ES-I3 (cell line): ENCODE measurements at regions not wholly inside any gene's neighbourhood (a gene's known extent, or its start where the extent isn't known, plus 50 kb on each side); places are given as distances from the start of the nearest gene placed in this dataset.

ENCODE experiments used
- H3K36me3 ChIP-seq: 2 replicates; pipeline ENCODE4 v1.6.1; 2013; ENCODE audit warnings: mild to moderate bottlenecking, low read length, control low read depth, moderate library complexity; ENCODE audit not compliant: insufficient read depth
- H3K4me1 ChIP-seq: 2 replicates; pipeline ENCODE4 v1.6.1; 2013; ENCODE audit warnings: mild to moderate bottlenecking, control low read depth, low read length; ENCODE audit not compliant: insufficient read depth
- H3K9ac ChIP-seq: 2 replicates; pipeline ENCODE4 v1.6.1; 2013; ENCODE audit warnings: low read depth, mild to moderate bottlenecking, low read length, moderate library complexity
- H3K9me3 ChIP-seq: 2 replicates; pipeline ENCODE4 v1.6.1; 2013; ENCODE audit warnings: mild to moderate bottlenecking, low read length, moderate library complexity; ENCODE audit not compliant: control insufficient read depth, insufficient read depth

- Histone ChIP-seq H3K4me1 (peaks cover 23% of the 10 kb centered on the region), H3K9ac (peak overlapping the region; percentile 46), H3K36me3 (no peaks in the 10 kb centered on the region), H3K9me3 (no peaks in the 10 kb centered on the region)
Observed at GRCh38 chr3:159765030-159765859, 223.4 kb upstream of the IL12A start.

GRCh38 chr3:159765860-159766294 lies 222.8 kb upstream of the IL12A start:
- no peaks in the 10 kb centered on the region for H3K36me3 ChIP-seq
- no peaks in the 10 kb centered on the region for H3K9me3 ChIP-seq
- H3K4me1 ChIP-seq: peaks cover 21% of the 10 kb centered on the region
- H3K9ac ChIP-seq: peak overlapping the region; percentile 46; the same call in 1 of the 2 replicates

GRCh38 chr3:159766563-159767185 lies 222.0 kb upstream of the IL12A start:
- Histone ChIP-seq H3K9me3 (no peaks in the 10 kb centered on the region), H3K9ac (no peak overlapping the region; the same call in 1 of the 2 replicates), H3K36me3 (no peaks in the 10 kb centered on the region), H3K4me1 (peaks cover 13% of the 10 kb centered on the region)

GRCh38 chr3:159770998-159771397 lies 217.6 kb upstream of the IL12A start:
- Histone ChIP-seq H3K9me3 (no peaks in the 10 kb centered on the region), H3K4me1 (peaks cover 14% of the 10 kb centered on the region), H3K9ac (no peak overlapping the region), H3K36me3 (no peaks in the 10 kb centered on the region)

GRCh38 chr3:159771865-159772611 lies 216.6 kb upstream of the IL12A start:
- Histone ChIP-seq H3K4me1 (peaks cover 12% of the 10 kb centered on the region), H3K9ac (no peak overlapping the region)

GRCh38 chr3:159773706-159774105 lies 214.9 kb upstream of the IL12A start:
- Histone ChIP-seq H3K9me3 (no peaks in the 10 kb centered on the region), H3K9ac (no peak overlapping the region), H3K36me3 (no peaks in the 10 kb centered on the region), H3K4me1 (peaks cover 12% of the 10 kb centered on the region)

More at GRCh38 chr3:159771865-159772611, 216.6 kb upstream of the IL12A start:
- Histone ChIP-seq H3K36me3 (no peaks in the 10 kb centered on the region), H3K9me3 (no peaks in the 10 kb centered on the region)

- Histone ChIP-seq H3K36me3 (no peaks in the 10 kb centered on the region), H3K4me1 (peaks cover 12% of the 10 kb centered on the region), H3K9me3 (no peaks in the 10 kb centered on the region), H3K9ac (peak overlapping the region; percentile 30)
Observed at GRCh38 chr3:159775372-159775961, 213.2 kb upstream of the IL12A start.

- Histone ChIP-seq H3K9me3 (no peaks in the 10 kb centered on the region), H3K4me1 (peaks cover 12% of the 10 kb centered on the region), H3K9ac (no peak overlapping the region), H3K36me3 (no peaks in the 10 kb centered on the region)
Observed at GRCh38 chr3:159776779-159777178, 211.9 kb upstream of the IL12A start.

GRCh38 chr3:159779883-159780282 lies 208.8 kb upstream of the IL12A start:
- Histone ChIP-seq H3K4me1 (peaks cover 17% of the 10 kb centered on the region), H3K9me3 (no peaks in the 10 kb centered on the region), H3K9ac (no peak overlapping the region), H3K36me3 (no peaks in the 10 kb centered on the region)

GRCh38 chr3:159781867-159782266 lies 206.8 kb upstream of the IL12A start:
- H3K9me3 ChIP-seq: no peaks in the 10 kb centered on the region
- H3K9ac ChIP-seq: no peak overlapping the region
- H3K36me3 ChIP-seq: no peaks in the 10 kb centered on the region
- peaks cover 9% of the 10 kb centered on the region; the same call in 1 of the 2 replicates for H3K4me1 ChIP-seq

- H3K9me3 ChIP-seq: no peaks in the 10 kb centered on the region
- peaks cover 16% of the 10 kb centered on the region; the same call in 1 of the 2 replicates for H3K4me1 ChIP-seq
- no peak overlapping the region for H3K9ac ChIP-seq
- H3K36me3 ChIP-seq: no peaks in the 10 kb centered on the region
Observed at GRCh38 chr3:159782724-159783421, 205.8 kb upstream of the IL12A start.

- Histone ChIP-seq H3K36me3 (no peaks in the 10 kb centered on the region), H3K4me1 (peaks cover 20% of the 10 kb centered on the region; the same call in 1 of the 2 replicates), H3K9me3 (no peaks in the 10 kb centered on the region), H3K9ac (no peak overlapping the region)
Observed at GRCh38 chr3:159783780-159784742, 204.6 kb upstream of the IL12A start.

GRCh38 chr3:159785273-159785708 lies 203.3 kb upstream of the IL12A start:
- Histone ChIP-seq H3K4me1 (peaks cover 20% of the 10 kb centered on the region; the same call in 1 of the 2 replicates), H3K36me3 (no peaks in the 10 kb centered on the region), H3K9ac (no peak overlapping the region), H3K9me3 (no peaks in the 10 kb centered on the region)
